H1 (cell line): ENCODE measurements at regions not wholly inside any gene's neighbourhood (a gene's known extent, or its start where the extent isn't known, plus 50 kb on each side); places are given as distances from the start of the nearest gene placed in this dataset.

ENCODE experiments used
- CTCF ChIA-PET: fragments of 300-600 bp; sonication (Branson Sonifier 250); formaldehyde crosslinking; loops from one replicate; lab custom pipeline; 2021; ENCODE audit not compliant: partially characterized antibody; lab: Charles Lee
- POLR2A ChIA-PET: fragments of 300-600 bp; sonication (Branson Sonifier 250); formaldehyde crosslinking; loops from one replicate; lab custom pipeline; 2021; ENCODE audit warnings: inconsistent platforms; ENCODE audit not compliant: partially characterized antibody; lab: Charles Lee
- DNase-seq, 2 experiments: peaks; one replicate each; pipeline versions ENCODE4 v3.0.0 to v3.0.0-alpha.2; 2010 to 2022; ENCODE audit warnings: low spot score in 2 of 2, low read depth in 1 of 2, mixed read lengths in 1 of 2
- FAIRE-seq: peaks from 2 replicates; lab custom pipeline; 2011; peaks lifted over from hg19 to GRCh38; lab: Jason Lieb, UNC
- H2AFZ ChIP-seq: 2 replicates; pipeline ENCODE4 v1.8.1; 2012; ENCODE audit warnings: low read length, inconsistent platforms
- H2AK5ac ChIP-seq: 2 replicates; pipeline ENCODE4 v1.6.1; 2013; ENCODE audit warnings: low read depth, low read length
- H2BK120ac ChIP-seq: replicated peaks from 2 replicates; pipeline ENCODE3; 2013; ENCODE audit warnings: low read depth, low read length, inconsistent platforms
- H2BK12ac ChIP-seq: 2 replicates; pipeline ENCODE4 v1.6.1; 2013; ENCODE audit warnings: low read depth, low read length
- H2BK15ac ChIP-seq: 2 replicates; pipeline ENCODE4 v1.6.1; 2013; ENCODE audit warnings: low read length
- H2BK20ac ChIP-seq: 2 replicates; pipeline ENCODE4 v1.6.1; 2013; ENCODE audit warnings: low read length
- H2BK5ac ChIP-seq: 2 replicates; pipeline ENCODE4 v1.6.1; 2013; ENCODE audit warnings: low read depth, low read length
- H3K14ac ChIP-seq: 2 replicates; pipeline ENCODE4 v1.6.1; 2013; ENCODE audit warnings: inconsistent platforms; ENCODE audit not compliant: insufficient read length
- H3K18ac ChIP-seq: 2 replicates; pipeline ENCODE4 v1.6.1; 2013; ENCODE audit warnings: low read length; ENCODE audit errors: extremely low read depth
- H3K23ac ChIP-seq: 2 replicates; pipeline ENCODE4 v1.6.1; 2013; ENCODE audit warnings: inconsistent platforms; ENCODE audit not compliant: insufficient read length
- H3K23me2 ChIP-seq: 2 replicates; pipeline ENCODE4 v1.6.1; 2013; ENCODE audit warnings: low read depth, low read length
- H3K27ac ChIP-seq: 2 replicates; pipeline ENCODE4 v1.6.1; 2011; ENCODE audit warnings: low read depth, low read length, inconsistent platforms
- H3K27me3 ChIP-seq, 4 experiments: replicated peaks in 1 of 4; 1 replicate in 1 of 4; 2 replicates in 3 of 4; pipeline versions ENCODE4 v1.6.1 to v1.8.1; 2011 to 2013; ENCODE audit warnings: low read length in 3 of 4, mild to moderate bottlenecking in 3 of 4, inconsistent platforms in 2 of 4, mixed read lengths in 2 of 4, moderate library complexity in 1 of 4; ENCODE audit not compliant: control insufficient read depth in 3 of 4, insufficient read depth in 3 of 4; ENCODE audit errors: extremely low read depth in 1 of 4
- H3K36me3 ChIP-seq, 4 experiments: 2 replicates each; pipeline versions ENCODE4 v1.6.1 to v1.8.1; 2011 to 2013; ENCODE audit warnings: mild to moderate bottlenecking in 4 of 4, low read length in 3 of 4, moderate library complexity in 2 of 4, control low read depth in 1 of 4, inconsistent platforms in 1 of 4; ENCODE audit not compliant: insufficient read depth in 4 of 4, control insufficient read depth in 2 of 4
- H3K4ac ChIP-seq: replicated peaks from 2 replicates; pipeline ENCODE3; 2013; ENCODE audit warnings: low read length, low read depth, mixed read lengths, inconsistent platforms; ENCODE audit not compliant: insufficient read length
- H3K4me1 ChIP-seq, 4 experiments: replicated peaks in 1 of 4; 1 replicate in 1 of 4; 2 replicates in 3 of 4; pipeline versions ENCODE4 v1.6.1 to v1.8.1; 2011 to 2013; ENCODE audit warnings: low read length in 3 of 4, inconsistent platforms in 2 of 4, mixed read lengths in 1 of 4; ENCODE audit not compliant: insufficient read depth in 4 of 4, control insufficient read depth in 3 of 4
- H3K4me2 ChIP-seq, 2 experiments: 2 replicates each; pipeline versions ENCODE4 v1.6.1 to v1.8.1; 2011 to 2013; ENCODE audit warnings: low read depth in 2 of 2, low read length in 2 of 2, control low read depth in 1 of 2, inconsistent platforms in 1 of 2, mild to moderate bottlenecking in 1 of 2; ENCODE audit not compliant: insufficient read depth in 1 of 2
- H3K4me3 ChIP-seq, 4 experiments: fragments of 200-600, 300-600 bp in 1 of 4; sonication (generic), shearing (Covaris generic), sonication (Bioruptor Twin) in 1 of 4; 2 replicates each; pipeline versions ENCODE4 v1.5.1 to v1.8.1; 2011 to 2016; ENCODE audit warnings: low read length in 4 of 4, low read depth in 3 of 4, control low read depth in 2 of 4, inconsistent platforms in 2 of 4, mild to moderate bottlenecking in 2 of 4, mixed read lengths in 1 of 4, moderate library complexity in 1 of 4; ENCODE audit not compliant: insufficient read depth in 2 of 4; ENCODE audit errors: extremely low read depth in 1 of 4
- H3K56ac ChIP-seq: replicated peaks from 2 replicates; pipeline ENCODE3; 2013; ENCODE audit warnings: low read depth, mild to moderate bottlenecking, mixed read lengths, low read length, inconsistent platforms; ENCODE audit not compliant: insufficient read length
- H3K79me1 ChIP-seq: 2 replicates; pipeline ENCODE4 v1.6.1; 2013; ENCODE audit warnings: low read depth, low read length, control low read depth
- H3K79me2 ChIP-seq, 2 experiments: 2 replicates each; pipeline versions ENCODE4 v1.6.1 to v1.8.1; 2012 to 2013; ENCODE audit warnings: low read length in 2 of 2, mild to moderate bottlenecking in 2 of 2, inconsistent platforms in 1 of 2; ENCODE audit not compliant: insufficient read depth in 2 of 2, control insufficient read depth in 1 of 2
- H3K9ac ChIP-seq, 4 experiments: replicated peaks in 1 of 4; 1 replicate in 1 of 4; 2 replicates in 3 of 4; pipeline versions ENCODE4 v1.6.1 to v1.8.1; 2011 to 2013; ENCODE audit warnings: low read depth in 3 of 4, low read length in 3 of 4, control low read depth in 2 of 4, mild to moderate bottlenecking in 2 of 4, moderate library complexity in 2 of 4, inconsistent platforms in 1 of 4; ENCODE audit errors: extremely low read depth in 1 of 4
- H3K9me3 ChIP-seq, 2 experiments: 2 replicates each; pipeline versions ENCODE4 v1.6.1 to v1.8.1; 2012 to 2013; ENCODE audit warnings: mild to moderate bottlenecking in 2 of 2, moderate library complexity in 2 of 2, control low read depth in 1 of 2, inconsistent platforms in 1 of 2, low read depth in 1 of 2, low read length in 1 of 2, mixed read lengths in 1 of 2; ENCODE audit not compliant: insufficient read depth in 2 of 2
- H4K20me1 ChIP-seq, 2 experiments: replicated peaks in 1 of 2; 2 replicates each; pipeline versions ENCODE3 to v1.8.1; 2011 to 2013; ENCODE audit warnings: inconsistent platforms in 2 of 2, low read length in 2 of 2, mild to moderate bottlenecking in 1 of 2; ENCODE audit not compliant: insufficient read depth in 2 of 2, control insufficient read depth in 1 of 2
- H4K5ac ChIP-seq: 2 replicates; pipeline ENCODE4 v1.6.1; 2013; ENCODE audit warnings: low read length, low read depth, mixed read lengths, inconsistent platforms; ENCODE audit not compliant: insufficient read length
- H4K8ac ChIP-seq: 2 replicates; pipeline ENCODE4 v1.8.0; 2013; ENCODE audit warnings: mild to moderate bottlenecking, moderate library complexity, low read length, inconsistent platforms; ENCODE audit not compliant: insufficient read depth; ENCODE audit errors: extremely low read depth
- H4K91ac ChIP-seq: replicated peaks from 2 replicates; pipeline ENCODE3; 2013; ENCODE audit warnings: low read length, mixed read lengths, inconsistent platforms; ENCODE audit not compliant: insufficient read length
- BACH1 ChIP-seq: IDR thresholded peaks from 2 replicates; pipeline ENCODE4 v1.6.1; 2012; ENCODE audit warnings: low read length, improper control_type of control experiment
- CBX5 ChIP-seq: fragments of 300-800, 300-1000 bp; sonication (generic); IDR thresholded peaks from 2 replicates; pipeline ENCODE4 v1.7.1; 2016; ENCODE audit warnings: antibody characterized with exemption, low read length, low read depth
- CEBPB ChIP-seq: IDR thresholded peaks from 2 replicates; pipeline ENCODE4 v1.6.1; 2012; ENCODE audit warnings: low read depth, low read length
- EGR1 ChIP-seq: IDR thresholded peaks from 2 replicates; pipeline ENCODE4 v1.6.1; 2011; ENCODE audit warnings: low read depth, low read length, borderline replicate concordance
- GTF2F1 ChIP-seq: IDR thresholded peaks from 2 replicates; pipeline ENCODE4 v1.6.1; 2012; ENCODE audit warnings: low read depth, low read length, improper control_type of control experiment, borderline replicate concordance
- HDAC6 ChIP-seq: IDR thresholded peaks from one replicate; pipeline ENCODE4 v1.7.1; 2012; ENCODE audit warnings: low read depth, mild to moderate bottlenecking, inconsistent platforms, low read length, moderate library complexity
- KDM1A ChIP-seq: fragments of 200-600, 300-600 bp; sonication (generic); IDR thresholded peaks from 2 replicates; pipeline ENCODE4 v1.7.1; 2016; ENCODE audit warnings: mild to moderate bottlenecking, low read length, borderline replicate concordance
- MAFK ChIP-seq: IDR thresholded peaks from 2 replicates; pipeline ENCODE4 v1.6.1; 2012; ENCODE audit warnings: low read depth, mild to moderate bottlenecking, improper control_type of control experiment, low read length
- NRF1 ChIP-seq: IDR thresholded peaks from 2 replicates; pipeline ENCODE4 v1.6.1; 2011; ENCODE audit warnings: mild to moderate bottlenecking, low read depth, low read length, improper control_type of control experiment
- RAD21 ChIP-seq, 2 experiments: IDR thresholded peaks in 1 of 2; conservative IDR thresholded peaks in 1 of 2; 2 replicates each; pipeline ENCODE4 v1.6.1; 2011; ENCODE audit warnings: low read depth in 2 of 2, low read length in 2 of 2, improper control_type of control experiment in 1 of 2, inconsistent platforms in 1 of 2, mild to moderate bottlenecking in 1 of 2, moderate library complexity in 1 of 2
- RNF2 ChIP-seq: fragments of 200-900, 300-1000 bp; sonication (generic); IDR thresholded peaks from 2 replicates; pipeline ENCODE4 v1.7.1; 2016; ENCODE audit warnings: borderline replicate concordance, low read depth, mild to moderate bottlenecking, antibody characterized with exemption, low read length; ENCODE audit not compliant: poor library complexity, severe bottlenecking; ENCODE audit errors: missing control alignments
- RXRA ChIP-seq: IDR thresholded peaks from 2 replicates; pipeline ENCODE4 v1.6.1; 2011; ENCODE audit warnings: low read depth, mild to moderate bottlenecking, low read length, moderate library complexity; ENCODE audit not compliant: insufficient read depth
- SAP30 ChIP-seq: fragments of 300-600 bp; sonication (generic); IDR thresholded peaks from 2 replicates; pipeline ENCODE4 v1.7.1; 2012; ENCODE audit warnings: low read length, moderate library complexity, mild to moderate bottlenecking, inconsistent platforms; ENCODE audit not compliant: insufficient read depth, insufficient replicate concordance
- TAF1 ChIP-seq: IDR thresholded peaks from 2 replicates; pipeline ENCODE4 v1.6.1; 2011; ENCODE audit warnings: mild to moderate bottlenecking, low read depth, low read length
- WGBS, 2 experiments: shearing (Covaris generic) in 1 of 2; methylation state at CpG; one replicate each; pipeline versions ENCODE4 v1.1.6 to v1.1.7; 2013 to 2015; ENCODE audit warnings: low lambda C conversion rate in 2 of 2, mixed read lengths in 2 of 2, inconsistent platforms in 1 of 2, low coverage in 1 of 2, missing lambda C conversion rate in 1 of 2; ENCODE audit not compliant: insufficient replicate concordance in 2 of 2, insufficient coverage in 1 of 2, insufficient read length in 1 of 2; ENCODE audit errors: extremely low coverage in 1 of 2, missing lambda C conversion rate in 1 of 2; 5-methylcytosine and 5-hydroxymethylcytosine counted together

GRCh38 chr15:62498712-62499111, 333.6 kb upstream of the C2CD4B start:
- ChIA-PET POLR2A (interaction anchor here (0.7 to 1.2 kb wide), 4 partner anchors 15 to 654 kb away, joined by 3 to 4 read pairs (median 3); no protein-coding TSS in a partner anchor), CTCF (no interaction called here)
- no peak overlapping the region for H3K14ac ChIP-seq
- no peak overlapping the region for H2BK5ac ChIP-seq
- H3K36me3 ChIP-seq = no peaks in the 10 kb centered on the region
- H3K79me2 ChIP-seq = no peaks in the 10 kb centered on the region
- FAIRE-seq = no peak
- H3K79me1 ChIP-seq = no peaks in the 10 kb centered on the region; the same call in 1 of the 2 replicates
- no peak overlapping the region for H3K27ac ChIP-seq
- H2BK120ac ChIP-seq = no peak overlapping the region
- H3K9ac ChIP-seq = no peak overlapping the region
- H3K9me3 ChIP-seq = no peaks in the 10 kb centered on the region
- H2BK20ac ChIP-seq = no peak overlapping the region
- no peak overlapping the region for H3K4me2 ChIP-seq
- no peak overlapping the region for H2BK12ac ChIP-seq
- no peak overlapping the region for H2BK15ac ChIP-seq
- no peak overlapping the region for H4K8ac ChIP-seq
- H4K5ac ChIP-seq = no peak overlapping the region
- H3K4me1 ChIP-seq = no peaks in the 10 kb centered on the region; a peak in 1 of 7 replicates
- H4K20me1 ChIP-seq = peaks cover 0 to 1% of the 10 kb centered on the region in 2 experiments
- no peak overlapping the region for H3K4me3 ChIP-seq
- TF ChIP-seq BACH1 (no peak), SAP30 (no peak), MAFK (no peak), RNF2 (no peak), KDM1A (no peak), EGR1 (no peak), NRF1 (no peak), CEBPB (no peak), CBX5 (no peak), GTF2F1 (no peak), HDAC6 (no peak), RAD21 (IDR thresholded peaks at IDR 0.05 in 1 of 2, conservative IDR thresholded peaks at IDR 0.05 in 1 of 2; ENCODE audit: low read depth in 2 of 2, low read length in 2 of 2) (no peak), RXRA (no peak), TAF1 (no peak)
- TF ChIP-seq, all 59 proteins: peak for 0
- Histone ChIP-seq H3K23ac (no peak overlapping the region), H3K27me3 (no peaks in the 10 kb centered on the region), H3K56ac (no peak overlapping the region), H2AFZ (no peak overlapping the region), H3K18ac (no peak overlapping the region), H3K23me2 (no peaks in the 10 kb centered on the region), H4K91ac (no peak overlapping the region), H3K4ac (no peak overlapping the region), H2AK5ac (no peak overlapping the region)
- 78% methylated on average over 1 of the region's 1 CpG; no CpG with 5 or more reads in 1 of the 2 experiments for WGBS, 2 experiments
- no peak for DNase-seq
